ENCODE measurements at regions not wholly inside any gene's neighbourhood (a gene's known extent, or its start where the extent isn't known, plus 50 kb on each side); places are given as distances from the start of the nearest gene placed in this dataset.

- TF ChIP-seq CTCF (CRISPR knock-in tag; IDR thresholded peaks at IDR 0.05) (no peak), HCFC1 (IDR thresholded peaks at IDR 0.05; ENCODE audit: low read depth, low read length) (no peak), ZNF335 (CRISPR knock-in tag; IDR thresholded peaks at IDR 0.05) (no peak), ZNF616 (CRISPR knock-in tag; IDR thresholded peaks at IDR 0.05; ENCODE audit: low read depth) (no peak), ZNF317 (CRISPR knock-in tag; IDR thresholded peaks at IDR 0.05) (no peak), NFATC3 (CRISPR knock-in tag; IDR thresholded peaks at IDR 0.05) (no peak), POLR2AphosphoS5 (IDR thresholded peaks at IDR 0.05; ENCODE audit: low read depth, low read length) (no peak), SMAD3 (CRISPR knock-in tag; IDR thresholded peaks at IDR 0.05) (no peak), POGZ (CRISPR knock-in tag; IDR thresholded peaks at IDR 0.05) (no peak), MEIS2 (CRISPR knock-in tag; IDR thresholded peaks at IDR 0.05) (no peak)
Measured at GRCh38 chr7:153470004-153470671, 582.1 kb upstream of the DPP6 start.
